Sigmoid colon (tissue), 6 donors: ENCODE measurements at regions not wholly inside any gene's neighbourhood (a gene's known extent, or its start where the extent isn't known, plus 50 kb on each side); places are given as distances from the start of the nearest gene placed in this dataset.

Experiments used
- DNase-seq: peaks from one replicate; pipeline ENCODE4 v3.0.0-alpha.2; 2019
- H3K27ac ChIP-seq, 4 donors: fragments of 200-600 bp; sonication (generic); one replicate each; pipeline ENCODE4 v1.5.1; 2016 to 2019; ENCODE audit warnings: mild to moderate bottlenecking in 1 of 4
- H3K27me3 ChIP-seq, 3 donors: fragments of 200-600 bp; sonication (generic); one replicate each; pipeline ENCODE4 v1.5.1; 2019; ENCODE audit warnings: mild to moderate bottlenecking in 1 of 3
- H3K36me3 ChIP-seq, 4 donors: fragments of 200-600 bp; sonication (generic); one replicate each; pipeline ENCODE4 v1.5.1; 2016 to 2019
- H3K4me1 ChIP-seq, 4 donors: fragments of 200-600 bp; sonication (generic); one replicate each; pipeline ENCODE4 v1.5.1; 2017 to 2019
- H3K4me3 ChIP-seq, 4 donors: fragments of 200-600 bp; sonication (generic); one replicate each; pipeline ENCODE4 v1.5.1; 2017 to 2019; ENCODE audit warnings: mild to moderate bottlenecking in 2 of 4, moderate library complexity in 1 of 4
- H3K9me3 ChIP-seq, 4 donors: fragments of 200-600 bp in 3 of 4; sonication (generic) in 3 of 4; one replicate each; pipeline versions ENCODE4 v1.5.1 to v1.6.1; 2013 to 2019
- EP300 ChIP-seq, 4 donors: sonication (generic); formaldehyde crosslinking; IDR thresholded peaks; one replicate each; pipeline ENCODE4 v1.6.1; 2017; ENCODE audit warnings: antibody characterized with exemption in 4 of 4
- POLR2A ChIP-seq, 2 donors: fragments of 450-650 bp; IDR thresholded peaks; one replicate each; pipeline ENCODE4 v1.6.1; 2016; ENCODE audit warnings: antibody characterized with exemption in 2 of 2, mild to moderate bottlenecking in 2 of 2, moderate library complexity in 2 of 2
- POLR2AphosphoS5 ChIP-seq, 4 donors: sonication (generic); formaldehyde crosslinking; IDR thresholded peaks; one replicate each; pipeline ENCODE4 v1.6.1; 2017; ENCODE audit warnings: antibody characterized with exemption in 4 of 4
- WGBS, 2 donors: extraction: QIAGEN DNeasy Blood & Tissue Kit; methylation state at CpG; one replicate each; pipeline ENCODE4 v1.1.7; 2013; 5-methylcytosine and 5-hydroxymethylcytosine counted together
- intact Hi-C: fragments of 100-400 bp; cut with DNase I; formaldehyde crosslinking; loops from one replicate; pipeline ENCODE4 v1.15.1; 2023
- TF ChIP-seq, protein P1 (sequence below), 4 experiments: fragments of 450-650 bp in 3 of 4; fragments of 200-600 bp in 1 of 4; IDR thresholded peaks; one replicate each; pipeline ENCODE4 v1.5.1; 2016 to 2019; ENCODE audit warnings: antibody characterized with exemption in 4 of 4, mild to moderate bottlenecking in 3 of 4, moderate library complexity in 2 of 4
- donor health status: healthy with polysubstance abuse.
- donor health status: healthy.

GRCh38 chr7:125592331-125592730, 662.7 kb upstream of the POT1 start:
- no peak for DNase-seq
- TF ChIP-seq POLR2AphosphoS5 (IDR thresholded peaks at IDR 0.05) = no peak
- no peak for TF ChIP-seq POLR2A (IDR thresholded peaks at IDR 0.05)
- TF ChIP-seq EP300 (IDR thresholded peaks at IDR 0.05) = no peak
- TF ChIP-seq, protein P1, sequence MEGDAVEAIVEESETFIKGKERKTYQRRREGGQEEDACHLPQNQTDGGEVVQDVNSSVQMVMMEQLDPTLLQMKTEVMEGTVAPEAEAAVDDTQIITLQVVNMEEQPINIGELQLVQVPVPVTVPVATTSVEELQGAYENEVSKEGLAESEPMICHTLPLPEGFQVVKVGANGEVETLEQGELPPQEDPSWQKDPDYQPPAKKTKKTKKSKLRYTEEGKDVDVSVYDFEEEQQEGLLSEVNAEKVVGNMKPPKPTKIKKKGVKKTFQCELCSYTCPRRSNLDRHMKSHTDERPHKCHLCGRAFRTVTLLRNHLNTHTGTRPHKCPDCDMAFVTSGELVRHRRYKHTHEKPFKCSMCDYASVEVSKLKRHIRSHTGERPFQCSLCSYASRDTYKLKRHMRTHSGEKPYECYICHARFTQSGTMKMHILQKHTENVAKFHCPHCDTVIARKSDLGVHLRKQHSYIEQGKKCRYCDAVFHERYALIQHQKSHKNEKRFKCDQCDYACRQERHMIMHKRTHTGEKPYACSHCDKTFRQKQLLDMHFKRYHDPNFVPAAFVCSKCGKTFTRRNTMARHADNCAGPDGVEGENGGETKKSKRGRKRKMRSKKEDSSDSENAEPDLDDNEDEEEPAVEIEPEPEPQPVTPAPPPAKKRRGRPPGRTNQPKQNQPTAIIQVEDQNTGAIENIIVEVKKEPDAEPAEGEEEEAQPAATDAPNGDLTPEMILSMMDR (IDR thresholded peaks at IDR 0.05) = no peak
- H3K27ac ChIP-seq = no peak overlapping the region
- H3K4me3 ChIP-seq = no peak overlapping the region
- no peaks in the 10 kb centered on the region for H3K27me3 ChIP-seq
- H3K4me1 ChIP-seq = no peaks in the 10 kb centered on the region
- intact Hi-C loops = no loop called here
- WGBS, 2 donors = 74 to 76% methylated on average over 6 of the region's 6 CpGs
- H3K9me3 ChIP-seq = peaks cover 0 to 3% (median 0%) of the 10 kb centered on the region in 4 donors
- H3K36me3 ChIP-seq = no peaks in the 10 kb centered on the region

DNA sequence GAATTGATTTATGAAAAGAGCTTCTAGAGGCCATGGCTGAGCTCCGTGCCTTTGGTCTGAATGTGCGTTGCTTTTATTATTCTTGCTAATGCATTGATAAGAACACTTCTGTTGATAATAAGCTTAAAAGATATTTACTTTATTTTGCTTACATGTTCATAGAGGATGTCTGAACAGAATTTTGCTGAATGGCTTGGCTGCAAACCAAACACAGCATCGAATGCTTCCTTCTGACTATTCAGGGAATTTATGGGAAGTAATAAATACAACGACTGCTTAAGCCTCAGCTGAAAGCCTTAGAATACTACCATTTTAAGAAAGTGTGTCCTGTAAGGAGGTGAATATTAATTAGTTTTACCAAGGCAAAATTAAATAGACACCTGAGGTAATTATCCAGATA, 643.5 kb upstream of the POT1 start:
- intact Hi-C loops = no loop called here
- no peak overlapping the region for H3K27ac ChIP-seq
- H3K9me3 ChIP-seq = no peaks in the 10 kb centered on the region
- H3K27me3 ChIP-seq = no peaks in the 10 kb centered on the region
- no peak overlapping the region for H3K4me3 ChIP-seq
- WGBS, 2 donors = 40 to 51% methylated on average over 4 of the region's 4 CpGs
- no peak for DNase-seq
- H3K4me1 ChIP-seq = no peaks in the 10 kb centered on the region
- H3K36me3 ChIP-seq = no peaks in the 10 kb centered on the region
- no peak for TF ChIP-seq POLR2AphosphoS5 (IDR thresholded peaks at IDR 0.05)
- TF ChIP-seq, protein P1 (IDR thresholded peaks at IDR 0.05) = no peak
- no peak for TF ChIP-seq POLR2A (IDR thresholded peaks at IDR 0.05)
- TF ChIP-seq EP300 (IDR thresholded peaks at IDR 0.05) = no peak

DNA sequence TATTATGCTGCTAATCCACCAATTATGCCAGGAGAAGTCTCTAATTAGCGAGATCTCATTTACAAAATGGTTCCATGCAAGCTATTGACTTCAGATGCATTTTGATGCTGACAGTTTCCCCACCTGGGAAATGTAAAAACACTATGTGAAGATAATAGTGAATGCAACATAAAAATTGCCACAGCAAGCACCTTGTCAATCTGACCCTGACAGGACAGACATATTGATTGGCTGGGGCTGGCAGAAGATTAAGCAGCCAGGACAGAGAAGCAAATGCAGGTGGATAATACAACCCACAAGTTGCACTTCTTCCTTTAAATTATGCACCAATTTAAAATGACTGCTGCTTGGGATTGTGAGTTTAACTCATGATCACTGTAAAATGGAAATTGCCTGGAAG, 642.8 kb upstream of the POT1 start:
- Histone ChIP-seq H3K9me3 (no peaks in the 10 kb centered on the region), H3K4me1 (no peaks in the 10 kb centered on the region), H3K27me3 (no peaks in the 10 kb centered on the region), H3K36me3 (no peaks in the 10 kb centered on the region), H3K4me3 (no peak overlapping the region), H3K27ac (no peak overlapping the region)
- TF ChIP-seq, protein P1 (IDR thresholded peaks at IDR 0.05) = no peak
- TF ChIP-seq POLR2A (IDR thresholded peaks at IDR 0.05) (no peak), POLR2AphosphoS5 (IDR thresholded peaks at IDR 0.05) (no peak), EP300 (IDR thresholded peaks at IDR 0.05) (no peak)
- intact Hi-C loops = no loop called here
- DNase-seq = no peak
- WGBS, 2 donors = 41 to 75% methylated on average over 1 of the region's 1 CpG

GRCh38 chr7:125568799-125569198, 639.2 kb upstream of the POT1 start:
- no peaks in the 10 kb centered on the region for H3K27me3 ChIP-seq
- H3K9me3 ChIP-seq = no peaks in the 10 kb centered on the region
- H3K36me3 ChIP-seq = no peaks in the 10 kb centered on the region
- H3K4me1 ChIP-seq = no peaks in the 10 kb centered on the region
- TF ChIP-seq EP300 (IDR thresholded peaks at IDR 0.05) (no peak), POLR2AphosphoS5 (IDR thresholded peaks at IDR 0.05) (no peak), POLR2A (IDR thresholded peaks at IDR 0.05) (no peak)
- TF ChIP-seq, protein P1 (IDR thresholded peaks at IDR 0.05) = no peak
- intact Hi-C loops = no loop called here
- H3K4me3 ChIP-seq = no peak overlapping the region
- 78 to 85% methylated on average over 4 of the region's 4 CpGs for WGBS, 2 donors
- no peak overlapping the region for H3K27ac ChIP-seq
- DNase-seq = no peak

GRCh38 chr7:125567686-125568085, 638.1 kb upstream of the POT1 start:
- no peak for DNase-seq
- TF ChIP-seq POLR2A (IDR thresholded peaks at IDR 0.05) (no peak), POLR2AphosphoS5 (IDR thresholded peaks at IDR 0.05) (no peak), EP300 (IDR thresholded peaks at IDR 0.05) (no peak)
- TF ChIP-seq, protein P1 (IDR thresholded peaks at IDR 0.05) = no peak
- Histone ChIP-seq H3K4me1 (no peaks in the 10 kb centered on the region), H3K9me3 (no peaks in the 10 kb centered on the region), H3K36me3 (no peaks in the 10 kb centered on the region), H3K27ac (no peak overlapping the region), H3K4me3 (no peak overlapping the region), H3K27me3 (no peaks in the 10 kb centered on the region)
- WGBS, 2 donors = 74 to 93% methylated on average over 2 of the region's 2 CpGs
- intact Hi-C loops = no loop called here
